HG02610 (cell line): ENCODE measurements at regions not wholly inside any gene's neighbourhood (a gene's known extent, or its start where the extent isn't known, plus 50 kb on each side); places are given as distances from the start of the nearest gene placed in this dataset.

Source experiments
- ATAC-seq: cut with Tn5 transposase; IDR thresholded peaks from one replicate; pipeline ENCODE4 v1.9.1; 2021; ENCODE audit warnings: mild to moderate bottlenecking, moderate library complexity; ENCODE audit not compliant: unreplicated experiment

DNA sequence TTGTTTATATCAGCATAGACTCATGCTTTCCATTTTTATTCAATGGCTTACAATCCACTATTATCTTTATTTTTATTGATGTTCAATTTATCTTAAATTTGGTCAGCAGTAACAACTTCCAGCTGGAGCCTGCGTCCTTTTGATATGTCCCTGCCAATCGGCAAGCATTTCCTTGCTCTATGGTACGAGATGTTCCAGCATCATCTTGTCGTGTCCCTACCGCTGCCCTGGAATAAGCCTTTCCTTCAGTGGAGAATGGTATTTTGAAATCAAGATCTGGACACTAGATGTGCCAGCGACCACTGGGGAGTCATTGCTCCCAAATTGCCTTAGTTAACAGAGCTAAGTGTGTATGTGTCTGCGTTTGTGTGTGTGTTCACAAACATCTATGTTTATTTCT lies 151.6 kb upstream of the RGMB start:
- no peak for ATAC-seq

DNA sequence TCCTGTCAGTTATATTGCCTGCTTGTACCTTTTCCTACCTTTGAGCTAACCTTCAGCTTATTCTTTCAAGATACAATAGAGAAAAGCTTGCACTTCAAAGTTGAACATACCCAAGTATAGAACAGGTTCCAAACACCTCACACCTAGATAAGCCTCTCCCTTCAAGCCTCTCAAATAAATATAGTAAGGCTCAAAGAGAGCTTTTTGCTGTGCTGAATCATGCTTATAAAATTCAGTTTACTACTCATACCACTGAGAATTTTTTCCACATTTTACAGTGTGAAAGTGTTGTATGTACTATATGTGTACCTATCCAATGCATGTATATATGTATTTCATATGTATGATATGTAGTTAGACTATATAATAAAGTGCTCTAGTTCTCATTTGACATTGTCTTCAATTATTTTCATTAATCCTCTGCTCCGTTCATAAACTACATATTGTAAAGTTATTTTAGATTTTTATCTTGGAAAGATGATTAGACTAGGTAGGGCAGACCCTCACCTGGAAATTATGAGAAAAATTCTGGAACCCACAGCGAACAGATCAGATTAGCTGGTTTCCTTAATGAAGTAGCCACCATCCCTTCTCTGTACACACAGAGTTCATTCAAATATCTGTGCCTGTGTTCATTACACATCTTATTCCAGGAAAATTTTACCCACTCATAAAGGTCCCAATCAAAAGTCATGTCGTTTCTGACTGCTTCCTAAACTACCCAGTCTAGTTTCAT lies 149.2 kb upstream of the RGMB start:
- ATAC-seq, result no peak

DNA sequence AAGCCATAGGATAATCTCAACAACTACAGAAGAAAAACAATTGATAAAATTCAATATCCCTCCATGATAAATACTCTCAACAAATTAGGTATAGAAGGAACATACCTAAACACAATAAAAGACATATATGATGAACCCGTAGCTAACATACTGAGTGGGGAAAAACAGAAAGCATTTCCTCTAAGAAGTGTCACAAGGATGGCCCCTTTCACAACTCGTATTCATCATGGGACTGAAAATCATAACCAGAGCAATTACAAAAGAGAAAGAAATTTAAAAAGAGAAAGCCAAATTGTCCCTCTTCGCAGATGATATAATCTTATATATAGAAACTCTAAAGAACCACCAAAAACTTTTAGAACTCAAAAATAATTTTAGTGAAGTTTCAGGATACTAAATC lies 146.3 kb upstream of the RGMB start:
- peak; percentile 53 for ATAC-seq

DNA sequence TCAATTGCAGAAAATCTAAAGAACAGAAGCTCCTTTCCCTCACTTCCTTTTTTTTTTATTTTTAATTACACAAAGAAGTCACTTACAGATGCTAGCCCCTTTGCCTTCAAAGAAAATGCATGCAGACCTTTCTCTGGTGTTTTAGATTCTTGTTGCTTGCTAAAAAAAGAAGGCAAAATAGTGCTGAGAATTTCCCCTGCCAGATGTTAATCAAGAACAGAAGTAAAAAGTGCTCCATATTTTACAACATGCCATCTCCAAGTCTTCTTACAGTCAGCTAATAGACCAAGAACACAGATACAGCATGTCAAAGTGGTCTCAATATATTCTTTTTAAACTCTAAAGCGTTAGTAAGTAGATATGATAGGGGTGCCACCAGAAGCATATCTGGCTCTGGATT lies 142.8 kb upstream of the RGMB start:
- no peak for ATAC-seq

DNA sequence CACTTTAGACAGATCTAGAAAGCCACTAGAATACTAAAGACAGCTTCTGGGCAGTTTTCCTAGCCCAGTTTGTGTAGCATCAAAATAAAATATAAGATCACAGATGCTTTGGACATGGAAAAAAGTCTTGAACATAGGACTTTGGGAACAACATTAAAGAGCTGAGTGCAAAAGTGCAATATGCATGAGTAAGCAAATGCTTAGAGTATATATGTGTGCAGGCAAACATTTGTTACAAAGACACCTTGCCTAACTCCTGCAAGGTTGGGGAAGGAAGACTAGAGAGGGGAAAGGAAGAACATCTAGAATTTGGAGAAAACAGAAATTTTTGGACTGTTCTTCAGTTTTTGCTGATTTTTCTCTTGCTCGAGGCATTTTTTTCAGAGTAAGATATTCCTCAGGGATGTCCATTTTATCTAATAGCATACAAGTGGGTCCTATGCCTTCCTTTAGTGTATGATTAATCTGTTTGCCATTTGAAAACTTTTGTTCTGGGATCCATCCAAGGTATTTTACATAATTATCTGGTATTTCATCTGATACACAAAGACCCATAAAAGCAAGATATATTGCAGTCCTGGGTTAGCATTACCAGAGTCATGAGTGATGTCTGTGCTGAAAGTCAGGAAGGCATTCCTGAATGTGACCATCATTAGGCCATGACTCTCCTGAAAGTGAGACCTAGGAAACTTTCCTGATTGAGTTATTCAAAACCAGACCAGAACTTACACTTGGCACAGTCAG lies 142.0 kb upstream of the RGMB start:
- ATAC-seq, result no peak

DNA sequence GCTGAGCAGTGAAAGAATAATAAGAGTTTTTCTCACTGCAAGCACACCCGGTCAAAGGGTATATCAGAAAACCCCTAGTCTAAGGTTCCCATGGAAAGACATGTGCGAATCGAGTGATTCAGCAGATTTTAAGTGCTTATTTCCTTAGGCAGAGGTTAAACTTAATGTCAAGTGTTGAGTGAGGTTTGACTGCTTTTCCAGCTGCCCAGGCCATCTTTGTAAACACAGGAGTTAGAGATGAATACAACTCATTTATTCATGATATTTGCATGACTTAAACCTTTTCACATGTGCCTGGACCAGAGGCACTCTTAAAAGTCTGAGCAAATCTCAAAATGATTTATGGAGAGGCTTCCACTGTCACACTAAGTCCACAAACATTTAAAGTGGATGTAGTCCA lies 137.8 kb upstream of the RGMB start:
- no peak for ATAC-seq

DNA sequence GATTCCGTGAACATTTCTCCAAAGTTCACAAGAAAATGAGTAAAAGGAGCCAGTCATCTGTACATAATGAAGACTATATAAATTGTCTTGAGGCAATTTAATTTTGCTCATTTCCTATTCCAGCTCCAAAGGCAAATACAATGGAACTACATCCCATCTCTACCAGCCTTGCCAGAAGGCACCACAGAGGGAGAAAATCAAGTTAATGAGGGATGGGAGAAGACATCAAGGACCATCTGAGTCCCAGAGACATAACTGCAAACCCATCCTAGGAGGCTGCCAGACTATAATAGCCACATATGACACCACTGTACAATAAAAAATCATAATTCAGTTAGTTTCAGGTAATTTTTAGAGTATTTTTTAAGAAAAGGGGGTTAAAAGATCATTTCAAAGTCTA lies 136.3 kb upstream of the RGMB start:
- no peak for ATAC-seq

DNA sequence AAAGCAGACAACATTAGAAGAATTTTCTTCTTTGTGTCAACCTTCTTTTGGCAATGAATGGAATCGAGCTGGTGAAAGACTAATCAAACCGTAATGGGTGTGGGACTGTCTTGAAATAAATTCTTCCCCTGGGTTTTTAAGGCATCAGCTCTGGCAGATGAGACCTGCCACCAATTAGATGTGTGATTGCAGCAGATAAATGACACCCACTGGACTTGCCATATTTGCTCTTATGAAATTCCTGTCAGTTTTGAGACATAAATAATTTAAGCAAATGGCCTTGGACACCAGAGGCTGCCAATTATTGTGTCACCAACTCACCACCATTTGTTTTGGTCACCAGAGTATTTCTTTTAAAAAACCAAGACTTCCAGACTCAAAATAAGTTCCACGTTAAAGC lies 135.9 kb upstream of the RGMB start:
- ATAC-seq, result no peak

DNA sequence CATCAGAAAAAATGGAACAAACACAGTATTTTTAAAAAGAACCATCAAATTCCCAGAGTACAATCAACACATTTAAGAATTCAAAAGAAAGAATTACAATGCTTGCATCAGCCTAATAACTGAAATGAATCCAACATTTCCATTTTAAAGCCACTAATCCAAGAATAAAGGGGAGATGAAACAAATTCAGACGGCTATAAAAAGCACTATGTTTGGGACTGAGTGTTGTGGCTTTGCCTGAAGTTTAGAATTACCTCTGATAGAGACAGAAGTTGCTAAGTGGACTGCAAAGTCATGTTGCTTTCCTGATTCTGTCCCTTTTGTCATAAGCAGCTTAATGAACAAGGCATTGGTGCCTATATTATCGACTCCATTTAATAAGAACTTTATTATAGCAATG lies 135.4 kb upstream of the RGMB start:
- ATAC-seq, result no peak

DNA sequence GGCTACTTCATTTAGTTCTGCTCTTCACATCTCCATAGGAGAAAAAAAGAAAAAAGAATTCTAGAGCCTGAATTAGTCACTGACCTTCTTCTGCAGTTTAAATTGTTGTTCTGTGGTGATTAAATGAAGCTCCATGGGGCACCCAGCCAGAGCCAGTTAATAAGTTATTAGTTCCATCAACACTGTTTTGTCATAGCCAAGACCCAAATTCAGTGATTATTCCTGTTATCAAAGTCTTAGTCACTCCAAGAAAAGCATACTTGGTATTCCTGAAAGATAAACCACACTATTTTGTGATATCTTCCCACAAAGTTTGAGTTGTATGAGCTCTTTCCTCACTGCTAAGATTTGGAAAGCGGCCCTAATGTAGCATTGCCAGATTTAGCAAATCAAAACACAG lies 134.8 kb upstream of the RGMB start:
- ATAC-seq, result no peak

DNA sequence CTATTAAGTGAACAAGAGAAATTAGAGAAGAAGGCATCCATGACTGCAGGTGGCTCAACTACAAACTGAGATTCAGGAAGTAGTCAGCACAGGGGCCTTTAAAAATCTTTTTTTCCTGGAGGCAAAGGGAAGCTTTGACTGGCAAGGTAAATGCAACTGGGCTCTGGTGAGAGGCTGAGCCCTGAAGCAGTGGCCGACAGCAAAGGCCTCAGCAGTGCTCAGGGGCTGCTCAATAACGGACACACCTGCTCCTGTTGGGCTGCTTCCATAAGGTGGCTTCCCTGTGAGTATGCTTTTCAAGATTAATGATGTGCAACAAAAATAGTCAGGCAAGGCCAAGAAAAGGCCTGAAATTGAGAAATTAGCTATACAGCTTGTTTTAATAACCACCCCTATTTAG lies 134.2 kb upstream of the RGMB start:
- ATAC-seq, result no peak

DNA sequence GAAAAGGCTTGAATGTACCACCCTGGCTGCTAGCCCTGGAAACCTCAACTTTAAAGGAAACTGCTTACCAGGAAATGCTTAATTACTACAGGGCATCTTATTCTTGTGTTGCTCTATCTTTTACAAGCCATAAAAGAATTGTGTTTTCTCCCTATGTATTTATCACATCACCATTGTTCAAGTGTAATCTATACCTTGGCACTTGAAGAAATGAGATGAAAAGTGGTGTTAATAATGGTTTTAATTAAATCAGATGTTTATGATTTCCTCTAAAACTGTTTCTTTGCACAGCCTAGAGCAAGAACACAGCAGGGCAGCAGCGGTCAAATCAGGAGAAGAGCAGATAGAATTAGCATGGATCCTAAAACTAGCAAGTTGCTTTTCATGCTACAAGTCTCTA lies 131.8 kb upstream of the RGMB start:
- ATAC-seq, result no peak

DNA sequence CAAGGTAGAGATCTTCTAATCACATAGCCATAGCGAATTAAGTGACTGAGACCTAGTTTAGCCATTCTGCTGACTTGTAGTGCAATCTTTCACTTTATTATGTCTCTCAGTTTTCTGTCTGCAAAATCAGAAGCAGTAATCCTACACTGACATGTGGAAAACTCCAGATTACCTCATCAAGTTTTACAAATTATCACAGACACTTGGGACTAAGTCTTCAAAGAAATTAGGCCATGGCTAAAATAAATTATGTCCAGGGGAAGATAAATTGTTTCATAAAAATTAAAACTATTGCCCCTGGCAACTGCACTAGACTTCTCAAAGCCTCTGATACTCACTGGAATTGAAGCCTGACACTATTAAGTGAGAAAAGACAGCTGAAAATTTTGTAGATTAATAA lies 129.9 kb upstream of the RGMB start:
- ATAC-seq, result no peak

DNA sequence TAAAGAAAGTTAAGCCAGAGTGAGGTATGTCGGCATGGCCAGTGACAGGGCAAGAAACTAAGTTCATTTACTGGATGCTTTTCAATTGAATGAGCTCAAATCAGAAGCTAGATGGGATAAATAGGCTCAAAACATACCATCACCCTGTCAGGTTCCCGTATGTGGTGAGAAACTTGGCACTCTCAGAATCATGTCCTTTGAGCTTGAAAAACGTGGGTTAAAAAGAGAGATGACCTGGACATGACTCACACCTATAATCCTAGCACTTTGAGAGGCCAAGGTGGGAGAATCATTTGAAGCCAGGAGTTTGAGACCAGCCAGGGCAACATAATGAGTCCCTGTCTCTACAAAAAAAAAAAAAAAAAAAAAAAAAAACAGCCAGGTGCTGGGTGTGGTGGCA lies 121.7 kb upstream of the RGMB start:
- ATAC-seq, result no peak

DNA sequence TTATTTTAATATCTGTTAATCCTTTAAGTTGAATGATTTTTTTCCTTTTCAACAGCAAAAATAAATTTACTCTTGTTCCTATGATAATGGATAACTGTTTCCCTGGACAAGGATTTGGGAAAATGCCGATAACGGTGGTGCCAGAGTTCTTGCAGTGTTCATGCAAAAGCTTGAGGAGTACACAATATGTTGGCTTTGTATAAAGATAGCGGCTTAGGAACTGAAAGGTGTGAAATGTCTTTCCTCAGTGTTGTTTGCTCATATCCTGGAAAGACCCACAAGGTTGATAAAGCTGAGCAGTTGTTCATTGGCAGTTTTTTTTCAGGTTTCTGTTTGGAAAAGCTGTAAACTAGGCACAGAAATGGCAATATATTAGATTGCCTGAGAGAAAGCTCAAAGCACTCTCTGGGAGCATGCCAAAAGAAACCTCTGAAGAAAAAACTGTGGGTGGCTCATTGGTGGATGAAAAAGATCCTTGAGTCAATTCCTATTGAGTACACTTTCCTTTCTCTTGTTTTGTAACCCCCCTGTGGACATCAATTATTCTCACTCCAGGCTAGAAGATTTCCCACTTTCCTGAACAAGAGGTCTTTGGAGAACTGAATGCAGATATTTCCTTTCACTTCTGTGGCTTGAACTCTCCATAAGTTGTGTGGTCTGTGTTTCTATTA lies 117.2 kb upstream of the RGMB start:
- ATAC-seq, result no peak

DNA sequence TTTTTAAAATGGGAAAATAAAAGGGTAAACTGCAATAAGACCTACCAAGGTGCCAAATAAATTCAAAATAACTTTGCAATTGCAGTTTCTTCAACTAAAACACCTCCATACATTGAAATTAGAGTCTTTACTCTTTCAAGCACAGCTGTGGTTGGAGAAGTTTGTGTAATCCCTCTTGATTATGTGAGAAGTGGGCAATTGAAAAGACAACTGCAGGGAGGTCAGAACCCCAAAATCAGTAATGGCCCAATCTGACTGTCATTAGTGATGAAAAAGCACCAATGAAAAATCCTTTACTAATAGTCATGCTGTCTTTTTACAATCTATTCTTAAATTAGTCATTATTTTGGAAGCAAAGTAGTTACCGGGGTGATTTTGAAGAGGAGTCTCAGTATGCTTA lies 116.7 kb upstream of the RGMB start:
- no peak for ATAC-seq

DNA sequence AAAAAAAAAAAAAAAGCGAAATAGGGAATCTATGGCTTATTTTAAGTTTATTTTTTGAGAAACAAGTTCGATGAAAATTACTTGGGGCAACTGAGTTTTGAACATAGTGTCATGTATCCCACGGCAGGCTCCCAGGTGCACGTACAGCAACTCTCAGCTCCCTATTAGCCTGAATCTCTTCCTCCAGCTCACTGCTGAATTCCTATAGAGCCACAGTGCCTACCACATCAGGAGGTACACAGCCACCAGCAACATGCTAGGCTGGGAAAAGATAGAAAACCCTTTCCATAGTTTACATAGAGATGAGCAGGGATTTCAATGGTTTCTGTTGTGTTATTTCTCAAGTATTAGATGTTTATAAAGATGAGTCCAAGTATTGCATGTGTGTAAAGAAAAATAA lies 115.9 kb upstream of the RGMB start:
- no peak for ATAC-seq

DNA sequence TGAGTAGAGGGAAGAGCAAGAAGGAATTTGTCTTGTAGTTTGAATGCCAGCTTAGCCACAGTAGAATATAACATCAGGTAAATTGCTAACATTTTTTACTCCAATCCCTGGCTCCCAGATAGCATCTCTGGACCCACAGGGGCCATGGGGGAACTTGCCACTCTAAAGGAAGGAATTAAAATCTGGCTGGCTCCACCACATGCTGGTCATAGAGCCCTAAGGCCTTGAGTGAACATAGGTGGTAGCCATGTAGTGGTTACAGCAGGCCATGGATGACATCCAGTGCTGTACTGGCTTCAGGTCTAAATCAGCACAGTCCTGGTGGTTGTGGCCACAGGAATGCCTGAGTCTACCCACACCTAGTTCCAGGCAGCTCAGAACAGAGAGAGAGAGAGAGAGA lies 109.9 kb upstream of the RGMB start:
- no peak for ATAC-seq

DNA sequence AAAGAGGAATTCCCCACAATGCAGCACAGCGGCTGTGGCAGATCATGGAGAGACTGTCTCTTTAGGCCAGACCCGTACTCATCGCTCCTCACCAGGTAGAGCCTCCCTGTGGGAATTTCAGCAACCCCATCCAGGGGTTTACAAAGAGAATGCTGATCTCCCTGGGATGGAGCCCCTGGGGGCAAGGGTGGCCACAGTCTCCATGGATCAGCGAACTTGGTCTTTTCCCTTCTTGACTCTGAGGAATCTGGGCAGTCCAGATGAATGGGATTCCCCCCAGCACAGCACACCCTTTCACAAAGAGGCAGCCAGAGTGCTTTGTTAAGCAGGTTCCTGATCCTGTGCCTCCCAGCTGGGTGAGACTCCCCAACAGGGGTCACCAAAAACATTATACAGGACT lies 108.7 kb upstream of the RGMB start:
- ATAC-seq, result no peak

DNA sequence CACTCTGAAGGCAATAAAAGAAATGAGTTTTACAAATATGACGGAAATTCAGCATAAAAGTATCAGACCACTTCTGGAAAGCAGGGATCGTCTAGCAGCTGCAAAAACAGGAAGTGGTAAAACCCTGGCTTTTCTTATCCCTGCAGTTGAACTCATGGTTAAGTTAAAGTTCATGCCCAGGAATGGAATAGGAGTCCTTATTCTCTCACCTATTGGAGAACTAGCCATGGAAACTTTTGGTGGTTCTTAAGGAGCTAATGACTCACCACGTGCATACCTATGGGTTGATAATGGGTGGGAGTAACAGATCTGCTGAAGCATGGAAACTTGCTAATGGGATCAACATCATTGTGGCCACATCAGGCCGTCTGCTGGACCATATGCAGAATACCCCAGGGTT lies 93.5 kb upstream of the RGMB start:
- no peak for ATAC-seq

DNA sequence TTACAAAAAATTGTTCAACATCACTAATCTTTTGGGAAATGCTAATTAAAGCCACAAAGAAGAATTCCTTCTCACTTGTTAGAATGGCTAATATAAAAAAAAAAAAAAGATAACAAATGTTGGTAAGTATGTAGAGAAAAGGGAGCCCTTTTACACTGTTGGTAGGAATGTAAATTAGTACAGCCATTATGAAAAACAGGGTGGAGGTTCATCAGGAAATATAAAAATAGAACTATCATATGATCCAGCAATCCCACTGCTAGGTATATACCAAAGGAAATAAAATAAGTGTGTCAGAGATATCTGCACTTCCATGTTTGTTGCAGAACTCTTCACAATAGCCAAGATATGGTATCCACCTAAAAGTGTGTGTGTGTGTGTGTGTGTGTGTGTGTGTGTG lies 83.5 kb upstream of the RGMB start:
- ATAC-seq, result no peak

DNA sequence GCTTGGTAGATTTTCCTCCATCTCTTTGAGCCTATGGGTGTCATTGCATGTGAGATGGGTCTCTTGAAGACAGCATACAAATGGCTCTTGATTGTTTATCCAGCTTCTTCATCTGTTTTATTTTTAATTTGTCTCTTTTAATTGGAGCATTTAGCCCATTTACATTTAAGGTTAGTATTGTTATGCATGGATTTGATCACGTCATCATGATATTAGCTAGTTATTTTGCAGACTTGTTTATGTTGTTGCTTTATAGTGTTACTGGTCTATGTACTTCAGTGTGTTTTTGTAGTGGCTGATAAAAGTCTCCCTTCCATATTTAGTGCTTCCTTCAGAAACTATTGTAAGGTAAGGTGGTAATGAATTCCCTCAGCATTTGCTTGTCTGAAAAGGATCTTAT lies 78.6 kb upstream of the RGMB start:
- ATAC-seq, result no peak
